HG02870 (cell line): ENCODE measurements at regions not wholly inside any gene's neighbourhood (a gene's known extent, or its start where the extent isn't known, plus 50 kb on each side); places are given as distances from the start of the nearest gene placed in this dataset.

Experiments
- ATAC-seq: cut with Tn5 transposase; IDR thresholded peaks from one replicate; pipeline ENCODE4 v1.9.1; 2021; ENCODE audit warnings: mild to moderate bottlenecking, moderate library complexity; ENCODE audit not compliant: unreplicated experiment

- ATAC-seq: no peak
Observed at GRCh38 chr14:97458661-97459579, 661.7 kb downstream of the VRK1 start.

DNA sequence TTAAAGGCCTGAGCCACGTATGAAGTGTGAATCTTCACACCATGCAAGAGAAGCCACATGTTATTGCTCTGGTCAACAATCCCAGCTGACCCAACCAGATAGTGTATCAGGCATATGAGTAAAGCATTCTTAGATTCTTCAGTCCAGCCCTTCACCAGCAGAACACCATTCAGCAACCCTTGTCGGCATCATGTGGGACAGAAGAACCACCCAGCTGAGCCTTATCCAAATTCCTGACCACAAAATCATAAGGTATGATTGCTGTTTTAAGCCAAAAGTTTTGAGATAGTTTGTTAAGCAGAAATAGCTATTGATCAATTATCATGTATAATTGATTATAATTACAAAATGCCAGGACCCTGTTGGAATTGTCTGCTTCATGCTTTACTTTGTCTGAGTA is 664.9 kb downstream of the VRK1 start:
- no peak for ATAC-seq

DNA sequence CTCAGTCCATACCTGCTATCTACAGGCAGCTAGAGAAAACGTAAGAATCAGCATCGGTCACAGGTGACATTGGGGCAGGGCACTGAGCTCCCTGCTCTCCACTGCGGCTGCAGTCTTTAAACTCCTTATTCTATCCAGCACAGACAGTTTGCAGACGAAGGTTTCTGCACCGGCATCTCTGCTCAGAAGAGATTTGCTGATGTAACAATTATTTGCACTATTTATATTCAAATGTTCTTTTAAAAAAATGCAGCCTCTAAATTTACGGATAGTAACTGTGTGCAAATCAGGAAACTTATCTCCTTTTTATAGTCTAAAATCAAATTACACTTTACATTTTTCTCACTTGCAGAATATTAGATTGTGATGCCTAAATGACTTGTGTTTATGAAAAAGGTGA is 671.0 kb downstream of the VRK1 start:
- no peak for ATAC-seq

DNA sequence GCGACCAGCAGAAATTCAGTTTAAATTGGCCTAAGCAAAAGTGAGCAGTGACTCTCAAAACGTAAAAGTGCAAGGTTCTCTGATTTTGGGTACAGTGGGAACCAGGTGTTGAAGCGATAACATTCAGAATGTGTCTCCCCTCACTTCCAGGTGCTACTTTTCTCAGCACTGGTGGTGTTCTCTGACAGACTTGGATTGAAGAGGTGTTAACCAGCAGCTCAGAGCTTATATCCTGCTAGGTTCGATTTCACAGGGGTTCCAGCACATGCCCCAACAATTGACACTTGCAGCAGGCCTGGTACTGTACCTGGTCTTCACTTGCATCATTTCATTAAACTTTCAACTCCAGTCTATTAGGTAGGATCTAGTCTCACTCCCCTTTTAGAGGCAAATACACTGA is 680.2 kb downstream of the VRK1 start:
- no peak for ATAC-seq

- ATAC-seq: no peak
Observed at GRCh38 chr14:97485201-97485600, 688.0 kb downstream of the VRK1 start.

- no peak for ATAC-seq
Observed at GRCh38 chr14:97486601-97487120, 689.5 kb downstream of the VRK1 start.

GRCh38 chr14:97489750-97490149 is 692.6 kb downstream of the VRK1 start:
- ATAC-seq: no peak

DNA sequence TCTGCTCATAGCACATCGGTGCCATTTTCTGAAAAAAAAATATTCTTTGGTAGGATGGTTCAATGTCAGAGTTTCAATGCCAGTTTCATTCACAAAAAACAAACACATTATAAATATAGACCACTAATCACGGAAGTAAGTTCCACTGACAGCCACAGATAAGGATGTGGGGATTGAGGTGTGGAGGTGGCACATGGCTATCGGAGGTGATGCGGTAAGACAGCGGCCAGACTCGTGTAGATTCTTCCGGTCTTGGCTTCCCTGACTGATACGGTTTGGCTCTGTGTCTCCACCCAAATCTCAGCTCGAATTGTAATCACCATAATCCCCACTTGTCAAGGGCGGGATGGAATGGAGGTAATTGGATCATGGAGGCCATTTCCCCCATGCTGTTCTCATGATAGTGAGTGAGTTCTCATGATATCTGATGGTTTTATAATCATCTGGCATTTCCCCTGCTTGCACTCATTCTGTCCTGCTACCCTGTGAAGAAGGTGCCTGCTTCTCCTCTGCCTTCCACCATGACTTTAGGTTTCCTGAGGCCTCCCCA is 693.4 kb downstream of the VRK1 start:
- ATAC-seq: no peak

GRCh38 chr14:97491697-97492096 is 694.5 kb downstream of the VRK1 start:
- no peak for ATAC-seq

DNA sequence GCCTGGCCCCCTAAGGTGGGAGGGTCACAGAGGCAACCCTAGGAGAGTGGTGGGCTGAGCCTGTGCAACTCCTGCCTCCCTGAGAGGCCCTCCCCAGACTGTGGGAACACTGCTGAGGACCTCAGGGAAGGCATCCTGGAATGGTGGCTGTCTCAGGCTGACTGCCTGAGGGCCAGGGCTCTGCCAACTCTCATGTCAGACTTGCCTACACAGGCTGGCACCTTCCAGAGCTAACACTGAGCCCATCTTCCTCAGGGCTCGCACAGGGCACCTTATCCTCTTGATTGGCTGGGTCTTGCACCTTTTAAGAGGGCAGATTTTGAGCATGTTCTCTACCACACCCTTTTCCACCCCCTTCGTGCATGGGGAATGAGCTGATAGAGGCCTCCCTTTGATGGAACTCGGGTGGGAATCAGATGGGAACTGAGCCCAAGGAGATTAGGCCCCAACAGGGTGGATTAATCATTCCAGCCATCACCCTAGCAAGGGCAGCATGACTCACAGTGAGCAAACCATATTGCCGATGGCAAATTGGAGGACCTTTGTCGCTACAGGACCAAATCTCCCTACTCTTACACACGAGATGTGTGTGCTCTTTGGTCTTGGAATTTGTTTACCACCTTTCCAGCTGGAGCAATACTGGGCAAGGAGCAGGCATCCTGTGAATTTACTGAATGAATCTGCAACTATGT is 702.8 kb downstream of the VRK1 start:
- ATAC-seq: no peak

DNA sequence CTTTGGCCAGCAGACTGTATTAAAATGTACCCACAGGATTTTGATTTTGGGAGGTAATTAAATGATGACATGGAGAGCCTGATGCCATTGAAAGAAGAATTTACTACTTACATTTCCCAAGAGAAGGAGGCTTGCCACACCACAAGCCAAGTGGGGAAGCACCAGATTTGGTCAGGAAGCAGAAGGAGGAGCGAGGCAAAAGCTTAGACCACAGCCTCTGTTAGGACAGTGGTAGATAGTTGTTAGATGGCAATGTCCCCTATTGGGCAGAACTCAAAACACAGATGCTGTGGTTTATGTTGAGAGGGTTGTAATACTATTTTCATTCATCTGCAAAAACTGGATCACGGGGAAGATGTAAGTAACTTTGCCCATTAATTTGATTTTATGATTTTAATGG is 709.4 kb downstream of the VRK1 start:
- ATAC-seq: no peak

GRCh38 chr14:97513891-97514290 is 716.7 kb downstream of the VRK1 start:
- ATAC-seq: no peak

- ATAC-seq: no peak
Observed at GRCh38 chr14:97517566-97518234, 720.5 kb downstream of the VRK1 start.

GRCh38 chr14:97523936-97524335 is 726.8 kb downstream of the VRK1 start:
- no peak for ATAC-seq

- no peak for ATAC-seq
Observed at GRCh38 chr14:97524589-97525319, 727.6 kb downstream of the VRK1 start.

- ATAC-seq: no peak
Observed at GRCh38 chr14:97527993-97528392, 730.8 kb downstream of the VRK1 start.

GRCh38 chr14:97532052-97532451 is 734.9 kb downstream of the VRK1 start:
- ATAC-seq: no peak

DNA sequence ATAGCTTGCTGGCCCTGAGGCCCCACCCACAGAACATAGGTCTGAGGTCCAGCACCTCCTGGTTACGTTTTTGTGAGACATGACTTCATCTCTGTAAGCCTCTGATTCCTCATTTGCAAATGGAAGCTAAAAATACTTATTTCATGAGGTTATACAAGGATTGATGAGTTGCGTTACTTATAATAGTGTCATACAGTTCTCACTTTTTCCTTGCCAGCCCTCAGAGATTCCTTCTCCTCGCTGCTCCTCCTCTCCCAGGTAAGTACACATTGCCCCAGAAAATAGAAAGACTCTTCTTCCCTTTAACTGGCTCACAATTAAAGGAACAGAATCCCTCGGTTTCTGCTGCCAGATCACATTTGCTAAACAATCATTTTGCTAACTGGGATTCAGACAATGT is 739.2 kb downstream of the VRK1 start:
- no peak for ATAC-seq

DNA sequence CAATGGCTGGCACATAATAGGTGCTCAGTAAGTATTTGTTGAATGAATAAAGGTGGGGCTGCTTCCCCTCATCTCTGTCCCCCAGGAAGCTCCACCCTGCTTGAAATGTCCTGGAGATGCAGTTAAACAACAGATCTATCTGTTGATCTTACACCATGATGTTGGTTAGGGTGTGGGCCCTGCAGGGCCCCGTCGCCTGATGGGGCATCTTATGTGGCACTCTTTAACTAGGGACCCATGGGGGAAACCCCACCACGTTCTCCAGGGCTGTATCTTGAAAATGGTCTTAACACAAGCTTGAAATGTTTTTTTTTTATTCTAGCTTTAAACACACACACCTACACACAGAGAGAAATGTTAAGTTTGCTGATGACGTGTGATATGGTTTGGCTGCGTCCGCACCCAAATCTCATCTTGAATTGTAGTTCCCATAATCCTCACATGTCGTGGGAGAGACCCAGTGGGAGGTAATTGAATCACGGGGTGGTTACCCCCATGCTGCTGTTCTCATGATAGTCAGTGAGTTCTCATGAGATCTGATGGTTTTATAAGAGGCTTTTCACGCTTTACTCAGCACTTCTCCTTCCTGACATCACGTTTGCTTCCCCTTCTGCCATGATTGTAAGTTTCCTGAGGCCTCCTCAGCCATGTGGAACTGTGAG is 741.7 kb downstream of the VRK1 start:
- ATAC-seq: no peak

- ATAC-seq: no peak
Observed at GRCh38 chr14:97539411-97539795, 742.2 kb downstream of the VRK1 start.
